GM10266 (cell line): ENCODE measurements at regions not wholly inside any gene's neighbourhood (a gene's known extent, or its start where the extent isn't known, plus 50 kb on each side); places are given as distances from the start of the nearest gene placed in this dataset.

Experiments used
- DNase-seq: peaks from one replicate; pipeline ENCODE4 v3.0.0; 2012; ENCODE audit errors: extremely low spot score
- CTCF ChIP-seq: IDR thresholded peaks from 2 replicates; pipeline ENCODE4 v1.5.1; 2012; ENCODE audit warnings: mild to moderate bottlenecking, low read depth; ENCODE audit not compliant: control insufficient read depth, insufficient read depth; ENCODE audit errors: missing control alignments

- DNase-seq = no peak
- TF ChIP-seq CTCF = no peak
Measured at GRCh38 chr6:142613981-142614380, 312.2 kb downstream of the ADGRG6 start.

GRCh38 chr6:142617158-142617557 lies 315.4 kb downstream of the ADGRG6 start:
- no peak for DNase-seq

GRCh38 chr6:142621822-142622221 lies 320.0 kb downstream of the ADGRG6 start:
- TF ChIP-seq CTCF = no peak
- no peak for DNase-seq

More at GRCh38 chr6:142617158-142617557, 315.4 kb downstream of the ADGRG6 start:
- no peak for TF ChIP-seq CTCF

- TF ChIP-seq CTCF = no peak
- DNase-seq = no peak
Measured at GRCh38 chr6:142624978-142625715, 319.8 kb downstream of the HIVEP2 start.

GRCh38 chr6:142627474-142627873 lies 317.5 kb downstream of the HIVEP2 start:
- no peak for TF ChIP-seq CTCF
- no peak for DNase-seq

- no peak for DNase-seq
- TF ChIP-seq CTCF = no peak
Measured at GRCh38 chr6:142631517-142632385, 313.2 kb downstream of the HIVEP2 start.

GRCh38 chr6:142633317-142633716 lies 311.7 kb downstream of the HIVEP2 start:
- TF ChIP-seq CTCF = no peak
- DNase-seq = no peak
